DOHH2 (cell line): ENCODE measurements at regions not wholly inside any gene's neighbourhood (a gene's known extent, or its start where the extent isn't known, plus 50 kb on each side); places are given as distances from the start of the nearest gene placed in this dataset.

ENCODE experiments used
- H3F3A ChIP-seq: fragments of 200-600 bp; sonication (generic), shearing (Covaris generic); 2 replicates; pipeline ENCODE4 v1.6.0; 2016; ENCODE audit warnings: antibody characterized with exemption, mild to moderate bottlenecking; ENCODE audit not compliant: control insufficient read depth, insufficient read depth
- H3K27ac ChIP-seq: fragments of 200-600 bp; sonication (generic); 2 replicates; pipeline ENCODE4 v1.5.1; 2014; ENCODE audit warnings: low read depth, mild to moderate bottlenecking, low read length, moderate library complexity
- H3K27me3 ChIP-seq: fragments of 200-600 bp; sonication (generic); 2 replicates; pipeline ENCODE4 v1.6.1; 2014; ENCODE audit warnings: mild to moderate bottlenecking, low read length, mixed read lengths; ENCODE audit not compliant: control insufficient read depth
- H3K36me3 ChIP-seq: fragments of 200-600 bp; sonication (generic); 2 replicates; pipeline ENCODE4 v1.6.1; 2014; ENCODE audit warnings: mild to moderate bottlenecking, low read length, moderate library complexity, mixed read lengths; ENCODE audit not compliant: control insufficient read depth
- H3K4me1 ChIP-seq: fragments of 200-600 bp; sonication (generic); 2 replicates; pipeline ENCODE4 v1.6.1; 2014; ENCODE audit warnings: mild to moderate bottlenecking, low read length, mixed read lengths; ENCODE audit not compliant: control insufficient read depth
- H3K4me2 ChIP-seq: fragments of 200-600 bp; sonication (generic); 2 replicates; pipeline ENCODE4 v1.6.0; 2014; ENCODE audit warnings: mild to moderate bottlenecking, low read length, moderate library complexity
- H3K4me3 ChIP-seq: fragments of 200-600 bp; sonication (generic); 2 replicates; pipeline ENCODE4 v1.5.1; 2014; ENCODE audit warnings: mild to moderate bottlenecking, low read length, mixed read lengths
- H3K79me2 ChIP-seq: fragments of 200-600 bp; sonication (generic); 2 replicates; pipeline ENCODE4 v1.6.1; 2014; ENCODE audit warnings: mild to moderate bottlenecking, low read length, mixed read lengths; ENCODE audit not compliant: control insufficient read depth
- H3K9me2 ChIP-seq: fragments of 200-600 bp; sonication (generic); replicated peaks from 2 replicates; pipeline ENCODE4 v1.6.1; 2014; ENCODE audit warnings: mild to moderate bottlenecking, low read length, mixed read lengths; ENCODE audit not compliant: control insufficient read depth
- H3K9me3 ChIP-seq: fragments of 200-600 bp; sonication (generic); 2 replicates; pipeline ENCODE4 v1.6.1; 2014; ENCODE audit warnings: antibody characterized with exemption, low read length, mixed read lengths; ENCODE audit not compliant: control insufficient read depth, insufficient read depth
- H4K20me1 ChIP-seq: fragments of 200-600 bp; sonication (generic); 2 replicates; pipeline ENCODE4 v1.6.0; 2014; ENCODE audit warnings: low read depth, mild to moderate bottlenecking, antibody characterized with exemption, low read length, moderate library complexity; ENCODE audit not compliant: control insufficient read depth, insufficient read depth
- EZH2phosphoT487 ChIP-seq: fragments of 200-600 bp; sonication (generic); IDR thresholded peaks from 2 replicates; pipeline ENCODE4 v1.6.1; 2017; ENCODE audit warnings: borderline replicate concordance, mild to moderate bottlenecking, antibody characterized with exemption, low read length, moderate library complexity, mixed read lengths
- TF ChIP-seq, protein P1 (sequence below): fragments of 200-600 bp; sonication (generic); IDR thresholded peaks from one replicate; pipeline ENCODE4 v1.5.1; 2014; ENCODE audit warnings: antibody characterized with exemption, mild to moderate bottlenecking, low read depth, low read length; ENCODE audit not compliant: poor library complexity, severe bottlenecking

DNA sequence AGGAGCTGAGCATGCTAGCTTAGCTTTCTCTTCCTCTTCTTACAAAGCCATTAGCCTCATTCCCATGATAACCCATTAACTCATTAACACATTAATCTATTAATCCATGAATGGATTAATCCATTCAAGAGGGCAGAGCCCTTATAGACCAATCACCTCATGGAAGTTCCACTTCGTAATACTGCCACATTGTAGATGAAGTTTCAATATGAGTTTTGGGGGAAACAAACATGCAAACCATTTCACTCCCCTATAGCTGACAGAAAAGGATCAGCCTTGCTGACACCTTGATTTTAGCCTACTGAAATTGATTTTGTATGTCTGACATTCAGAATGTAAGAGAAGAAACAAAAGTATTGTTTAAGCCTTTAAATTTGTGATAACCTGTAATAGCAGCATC lies 251.8 kb upstream of the GALNTL6 start:
- H3K79me2 ChIP-seq: no peaks in the 10 kb centered on the region
- no peaks in the 10 kb centered on the region for H3K9me3 ChIP-seq
- H3K27me3 ChIP-seq: no peaks in the 10 kb centered on the region
- H4K20me1 ChIP-seq: no peaks in the 10 kb centered on the region
- H3K9me2 ChIP-seq: no peaks in the 10 kb centered on the region
- H3F3A ChIP-seq: no peaks in the 10 kb centered on the region
- TF ChIP-seq, protein P1, sequence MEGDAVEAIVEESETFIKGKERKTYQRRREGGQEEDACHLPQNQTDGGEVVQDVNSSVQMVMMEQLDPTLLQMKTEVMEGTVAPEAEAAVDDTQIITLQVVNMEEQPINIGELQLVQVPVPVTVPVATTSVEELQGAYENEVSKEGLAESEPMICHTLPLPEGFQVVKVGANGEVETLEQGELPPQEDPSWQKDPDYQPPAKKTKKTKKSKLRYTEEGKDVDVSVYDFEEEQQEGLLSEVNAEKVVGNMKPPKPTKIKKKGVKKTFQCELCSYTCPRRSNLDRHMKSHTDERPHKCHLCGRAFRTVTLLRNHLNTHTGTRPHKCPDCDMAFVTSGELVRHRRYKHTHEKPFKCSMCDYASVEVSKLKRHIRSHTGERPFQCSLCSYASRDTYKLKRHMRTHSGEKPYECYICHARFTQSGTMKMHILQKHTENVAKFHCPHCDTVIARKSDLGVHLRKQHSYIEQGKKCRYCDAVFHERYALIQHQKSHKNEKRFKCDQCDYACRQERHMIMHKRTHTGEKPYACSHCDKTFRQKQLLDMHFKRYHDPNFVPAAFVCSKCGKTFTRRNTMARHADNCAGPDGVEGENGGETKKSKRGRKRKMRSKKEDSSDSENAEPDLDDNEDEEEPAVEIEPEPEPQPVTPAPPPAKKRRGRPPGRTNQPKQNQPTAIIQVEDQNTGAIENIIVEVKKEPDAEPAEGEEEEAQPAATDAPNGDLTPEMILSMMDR: no peak
- TF ChIP-seq EZH2phosphoT487: no peak
- H3K4me1 ChIP-seq: no peaks in the 10 kb centered on the region
- H3K27ac ChIP-seq: no peak overlapping the region
- H3K4me2 ChIP-seq: no peak overlapping the region
- no peak overlapping the region for H3K4me3 ChIP-seq
- no peaks in the 10 kb centered on the region for H3K36me3 ChIP-seq

DNA sequence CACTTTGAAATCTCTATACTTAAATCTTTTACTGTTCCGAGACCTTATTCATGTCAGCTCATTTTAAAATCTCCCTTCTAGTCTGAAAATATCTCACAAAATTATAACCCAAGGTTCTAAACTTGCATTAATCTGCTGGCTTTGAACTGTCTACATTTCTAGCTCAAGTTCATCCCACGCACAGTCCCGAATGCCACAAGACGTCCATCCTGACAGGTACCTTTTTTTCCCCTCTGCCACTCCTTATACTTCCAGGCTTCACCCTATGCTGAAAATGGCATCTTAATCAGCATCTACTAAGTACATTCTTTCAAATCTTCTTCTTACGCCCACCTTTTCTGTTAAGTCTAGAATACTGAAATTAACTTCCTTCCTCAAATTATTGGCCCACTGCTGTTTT lies 259.2 kb upstream of the GALNTL6 start:
- Histone ChIP-seq H4K20me1 (no peaks in the 10 kb centered on the region), H3F3A (no peaks in the 10 kb centered on the region), H3K4me3 (no peak overlapping the region), H3K4me1 (no peaks in the 10 kb centered on the region), H3K27ac (no peak overlapping the region), H3K36me3 (no peaks in the 10 kb centered on the region), H3K9me2 (no peaks in the 10 kb centered on the region), H3K9me3 (no peaks in the 10 kb centered on the region), H3K79me2 (no peaks in the 10 kb centered on the region), H3K27me3 (no peaks in the 10 kb centered on the region), H3K4me2 (no peak overlapping the region)
- TF ChIP-seq, protein P1: no peak
- no peak for TF ChIP-seq EZH2phosphoT487

DNA sequence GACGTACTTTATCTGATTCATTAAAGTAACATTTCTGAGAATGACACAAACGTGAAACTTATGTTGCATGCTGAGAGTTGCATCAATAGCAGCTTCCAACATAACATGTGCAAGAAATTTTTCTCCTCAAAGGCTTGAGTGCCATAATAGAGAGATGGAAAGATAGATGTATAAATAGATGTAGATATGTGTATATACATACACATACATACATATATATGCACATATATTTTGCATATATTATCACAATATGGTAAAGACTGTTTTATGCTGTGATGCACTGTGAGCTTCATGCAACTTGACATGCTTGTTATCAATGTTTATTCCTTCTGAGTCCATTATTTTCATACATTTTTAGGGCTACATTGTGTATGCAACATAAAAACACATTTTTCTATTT lies 270.6 kb upstream of the GALNTL6 start:
- Histone ChIP-seq H3K4me1 (no peaks in the 10 kb centered on the region), H3K4me2 (no peak overlapping the region), H3K79me2 (no peaks in the 10 kb centered on the region), H3K4me3 (no peak overlapping the region), H3F3A (no peaks in the 10 kb centered on the region), H4K20me1 (no peaks in the 10 kb centered on the region), H3K27me3 (no peaks in the 10 kb centered on the region), H3K9me2 (peaks cover 2% of the 10 kb centered on the region; the same call in 1 of the 2 replicates), H3K9me3 (no peaks in the 10 kb centered on the region), H3K36me3 (no peaks in the 10 kb centered on the region), H3K27ac (no peak overlapping the region)
- no peak for TF ChIP-seq EZH2phosphoT487
- TF ChIP-seq, protein P1: no peak

DNA sequence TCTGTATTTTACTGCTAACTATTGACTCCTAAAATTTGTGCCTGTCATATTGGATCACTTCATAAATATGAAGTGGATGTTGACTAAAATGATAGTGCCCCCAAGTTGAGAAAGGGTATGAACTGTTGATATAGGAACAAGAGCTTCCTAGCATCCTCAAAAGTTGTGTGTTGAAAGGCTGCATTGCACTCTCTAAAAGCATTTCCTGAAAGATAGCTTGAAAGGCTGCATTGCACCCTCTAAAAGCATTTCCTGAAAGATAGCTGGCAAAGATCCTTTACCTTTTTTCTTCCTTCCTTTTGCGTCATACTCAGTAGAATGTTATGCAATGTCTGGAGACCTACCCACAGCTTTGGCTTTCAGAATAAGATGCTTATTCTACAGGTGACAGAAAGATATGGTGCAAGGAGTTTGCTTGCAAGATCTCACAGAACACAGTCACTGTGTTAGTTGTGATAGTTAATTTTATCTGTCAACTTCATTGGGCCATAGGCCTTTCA lies 274.6 kb upstream of the GALNTL6 start:
- Histone ChIP-seq H3K27ac (no peak overlapping the region), H3K4me2 (no peak overlapping the region), H3K9me3 (no peaks in the 10 kb centered on the region), H4K20me1 (no peaks in the 10 kb centered on the region), H3K4me1 (no peaks in the 10 kb centered on the region), H3K27me3 (no peaks in the 10 kb centered on the region), H3F3A (no peaks in the 10 kb centered on the region), H3K36me3 (no peaks in the 10 kb centered on the region), H3K4me3 (no peak overlapping the region), H3K79me2 (no peaks in the 10 kb centered on the region), H3K9me2 (peaks cover 2% of the 10 kb centered on the region; the same call in 1 of the 2 replicates)
- TF ChIP-seq, protein P1: no peak
